Panc1 (cell line): ENCODE measurements at regions not wholly inside any gene's neighbourhood (a gene's known extent, or its start where the extent isn't known, plus 50 kb on each side); places are given as distances from the start of the nearest gene placed in this dataset.
"Not testable (repeated sequence)": the region's sequence is repeated elsewhere in the genome, so short reads cannot be mapped to it uniquely, and the experiment has no call there.

Experiments used
- ATAC-seq: fragments of 200-7000 bp; cut with Tn5 transposase; 2 replicates; pipeline ENCODE4 v1.9.1; 2020; ENCODE audit warnings: mild to moderate bottlenecking, moderate library complexity
- BruUV-seq: library from RNA; stranded (reverse); fragments of 400-500 nt; replicated peaks from 2 replicates; lab custom pipeline; 2021; lab: Mats Ljungman, UMichigan
- CTCF ChIA-PET: fragments of 300-600 bp; sonication (Branson Sonifier 250); formaldehyde crosslinking; loops from one replicate; lab custom pipeline; 2022; ENCODE audit warnings: antibody characterized with exemption; lab: Charles Lee
- POLR2A ChIA-PET: fragments of 300-600 bp; sonication (Branson Sonifier 250); formaldehyde crosslinking; loops from one replicate; lab custom pipeline; 2022; ENCODE audit warnings: antibody characterized with exemption; lab: Charles Lee
- DNase-seq: peaks from one replicate; pipeline ENCODE4 v3.0.0-alpha.2; 2010; ENCODE audit warnings: low read depth, low spot score
- H3K27ac ChIP-seq: 2 replicates; pipeline ENCODE4 v1.5.1; 2011; ENCODE audit warnings: mild to moderate bottlenecking, low read length, inconsistent platforms
- H3K27me3 ChIP-seq: fragments of 200-500 bp; sonication (Bioruptor generic); 2 replicates; pipeline ENCODE4 v1.6.0; 2014; ENCODE audit warnings: low read length, inconsistent platforms; ENCODE audit not compliant: control insufficient read depth, insufficient read depth
- H3K36me3 ChIP-seq: fragments of 200-500 bp; sonication (Bioruptor generic); 2 replicates; pipeline ENCODE4 v1.5.1; 2014; ENCODE audit warnings: inconsistent platforms, mild to moderate bottlenecking, low read length, moderate library complexity; ENCODE audit not compliant: control insufficient read depth, insufficient read depth
- H3K4me1 ChIP-seq: 2 replicates; pipeline ENCODE4 v1.5.1; 2011; ENCODE audit warnings: inconsistent platforms, mild to moderate bottlenecking, low read length, moderate library complexity; ENCODE audit not compliant: control insufficient read depth, insufficient read depth
- H3K4me3 ChIP-seq, 2 experiments: 2 replicates each; pipeline ENCODE4 v1.5.1; 2011 to 2012; ENCODE audit warnings: low read depth in 2 of 2, low read length in 2 of 2, mild to moderate bottlenecking in 2 of 2, inconsistent platforms in 1 of 2, moderate library complexity in 1 of 2
- H3K9me3 ChIP-seq: fragments of 200-500 bp; sonication (Bioruptor generic); 2 replicates; pipeline ENCODE4 v1.5.1; 2014; ENCODE audit warnings: low read depth, mild to moderate bottlenecking, inconsistent platforms, low read length, moderate library complexity; ENCODE audit not compliant: control insufficient read depth, insufficient read depth
- CTCF ChIP-seq: fragments of 450-650 bp; IDR thresholded peaks from 2 replicates; pipeline ENCODE4 v1.5.1; 2017; ENCODE audit warnings: mild to moderate bottlenecking
- POLR2AphosphoS5 ChIP-seq: IDR thresholded peaks from 2 replicates; pipeline ENCODE4 v1.6.1; 2012; ENCODE audit warnings: mild to moderate bottlenecking, low read depth, low read length, moderate library complexity
- REST ChIP-seq, 2 experiments: IDR thresholded peaks; 2 replicates each; pipeline ENCODE4 v1.6.1; 2011 to 2012; ENCODE audit warnings: low read depth in 2 of 2, control low read depth in 1 of 2, low read length in 1 of 2, mild to moderate bottlenecking in 1 of 2, moderate library complexity in 1 of 2; ENCODE audit not compliant: insufficient read depth in 1 of 2
- SIN3A ChIP-seq: IDR thresholded peaks from 2 replicates; pipeline ENCODE4 v1.6.1; 2012; ENCODE audit warnings: low read depth, mild to moderate bottlenecking, low read length, moderate library complexity, borderline replicate concordance; ENCODE audit not compliant: insufficient read depth
- TCF7L2 ChIP-seq: IDR thresholded peaks from 2 replicates; pipeline ENCODE4 v1.6.1; 2011; ENCODE audit warnings: mild to moderate bottlenecking, low read depth, low read length, inconsistent platforms
- in situ Hi-C: cut with HindIII; loops from 2 replicates; pipeline ENCODE4 v1.10.0; 2016; ENCODE audit warnings: low sequenced_read_pairs, low pct_unique_long_range_greater_than_20kb
- intact Hi-C: fragments of 100-400 bp; cut with micrococcal nuclease; formaldehyde crosslinking; loops from one replicate; pipeline ENCODE4 v1.10.0; 2022; ENCODE audit not compliant: unreplicated experiment

GRCh38 chr2:234859330-234859872 is 92.4 kb upstream of the SH3BP4 start:
- H3K27me3 ChIP-seq, BruUV-seq, H3K9me3 ChIP-seq, in situ Hi-C loops, H3K4me3 ChIP-seq, ATAC-seq, CTCF ChIA-PET, DNase-seq, H3K36me3 ChIP-seq, intact Hi-C loops: not testable (repeated sequence)
- POLR2A ChIA-PET: interaction anchor here (0.6 kb wide), 1 partner anchor 96 kb away, joined by 8 read pairs; no protein-coding TSS in a partner anchor
- Histone ChIP-seq H3K4me1 (peaks cover 14% of the 10 kb centered on the region), H3K27ac (peak overlapping the region; percentile 10; the same call in 1 of the 2 replicates)

GRCh38 chr2:234858790-234859329 is 93.0 kb upstream of the SH3BP4 start:
- DNase-seq (no peak), ATAC-seq (no peak)
- ChIA-PET POLR2A (no interaction called here), CTCF (no interaction called here)
- in situ Hi-C loops: no loop called here
- TF ChIP-seq CTCF (no peak), POLR2AphosphoS5 (no peak), REST (IDR thresholded peaks at IDR 0.05; ENCODE audit: insufficient read depth in 1 of 2, low read depth in 2 of 2, low read length in 1 of 2) (no peak), SIN3A (no peak), TCF7L2 (no peak)
- Histone ChIP-seq H3K4me1 (peaks cover 14% of the 10 kb centered on the region), H3K27ac (peak overlapping the region; percentile 26; the same call in 1 of the 2 replicates), H3K27me3 (no peaks in the 10 kb centered on the region), H3K36me3 (no peaks in the 10 kb centered on the region), H3K9me3 (no peaks in the 10 kb centered on the region), H3K4me3 (no peak overlapping the region)
- intact Hi-C loops: no loop called here
- no TSS peak for BruUV-seq

- intact Hi-C loops: no loop called here
- TF ChIP-seq POLR2AphosphoS5 (no peak), SIN3A (no peak), CTCF (no peak), REST (IDR thresholded peaks at IDR 0.05; ENCODE audit: insufficient read depth in 1 of 2, low read depth in 2 of 2, low read length in 1 of 2) (no peak), TCF7L2 (no peak)
- no peak for ATAC-seq
- in situ Hi-C loops: no loop called here
- H3K36me3 ChIP-seq: no peaks in the 10 kb centered on the region
- no peak overlapping the region for H3K27ac ChIP-seq
- POLR2A ChIA-PET: no interaction called here
- H3K4me1 ChIP-seq: peaks cover 14% of the 10 kb centered on the region
- CTCF ChIA-PET: no interaction called here
- no peaks in the 10 kb centered on the region for H3K27me3 ChIP-seq
- no peak for DNase-seq
- no peaks in the 10 kb centered on the region for H3K9me3 ChIP-seq
- no peak overlapping the region for H3K4me3 ChIP-seq
- no TSS peak for BruUV-seq
Observed at GRCh38 chr2:234858145-234858544, 93.7 kb upstream of the SH3BP4 start.
